H1 (cell line): ENCODE measurements at regions not wholly inside any gene's neighbourhood (a gene's known extent, or its start where the extent isn't known, plus 50 kb on each side); places are given as distances from the start of the nearest gene placed in this dataset.

ENCODE experiments used
- ATF2 ChIP-seq: IDR thresholded peaks from 2 replicates; pipeline ENCODE4 v1.6.1; 2012; ENCODE audit warnings: low read length, inconsistent platforms
- CHD2 ChIP-seq: IDR thresholded peaks from 2 replicates; pipeline ENCODE4 v1.6.1; 2012; ENCODE audit warnings: low read length, improper control_type of control experiment
- CREB1 ChIP-seq: IDR thresholded peaks from 2 replicates; pipeline ENCODE4 v1.6.1; 2012; ENCODE audit warnings: inconsistent platforms
- EP300 ChIP-seq, 2 experiments: IDR thresholded peaks; 1 replicate in 1 of 2; 2 replicates in 1 of 2; pipeline ENCODE4 v1.6.1; 2011 to 2012; ENCODE audit warnings: low read depth in 2 of 2, low read length in 2 of 2, mild to moderate bottlenecking in 2 of 2, borderline replicate concordance in 1 of 2, inconsistent platforms in 1 of 2, moderate library complexity in 1 of 2
- GABPA ChIP-seq: IDR thresholded peaks from 2 replicates; pipeline ENCODE4 v1.6.1; 2011; ENCODE audit warnings: mild to moderate bottlenecking, low read length, moderate library complexity, borderline replicate concordance; ENCODE audit not compliant: insufficient read depth
- GTF2F1 ChIP-seq: IDR thresholded peaks from 2 replicates; pipeline ENCODE4 v1.6.1; 2012; ENCODE audit warnings: low read depth, low read length, improper control_type of control experiment, borderline replicate concordance
- HDAC2 ChIP-seq, 2 experiments: fragments of 300-600 bp in 1 of 2; sonication (generic) in 1 of 2; IDR thresholded peaks; 2 replicates each; pipeline ENCODE4 v1.6.1; 2011 to 2012; ENCODE audit warnings: low read depth in 2 of 2, low read length in 2 of 2, mild to moderate bottlenecking in 2 of 2, moderate library complexity in 2 of 2, borderline replicate concordance in 1 of 2, inconsistent platforms in 1 of 2
- POLR2A ChIP-seq, 2 experiments: IDR thresholded peaks; 1 replicate in 1 of 2; 2 replicates in 1 of 2; pipeline ENCODE4 v1.6.1; 2011; ENCODE audit warnings: low read depth in 2 of 2, low read length in 2 of 2, mild to moderate bottlenecking in 2 of 2; ENCODE audit errors: control extremely low read depth in 1 of 2
- POLR2AphosphoS5 ChIP-seq: IDR thresholded peaks from 2 replicates; pipeline ENCODE4 v1.6.1; 2011; ENCODE audit warnings: low read depth, low read length
- SP1 ChIP-seq: IDR thresholded peaks from 2 replicates; pipeline ENCODE4 v1.6.1; 2011; ENCODE audit warnings: low read depth, low read length
- TF ChIP-seq, protein P1 (sequence below), 3 experiments: IDR thresholded peaks; 1 replicate in 2 of 3; 2 replicates in 1 of 3; pipeline versions ENCODE4 v1.5.1 to v1.6.1; 2011; ENCODE audit warnings: low read length in 3 of 3, mild to moderate bottlenecking in 3 of 3, inconsistent platforms in 2 of 3, low read depth in 1 of 3, moderate library complexity in 1 of 3; ENCODE audit not compliant: insufficient read depth in 1 of 3; ENCODE audit errors: control extremely low read depth in 1 of 3

DNA sequence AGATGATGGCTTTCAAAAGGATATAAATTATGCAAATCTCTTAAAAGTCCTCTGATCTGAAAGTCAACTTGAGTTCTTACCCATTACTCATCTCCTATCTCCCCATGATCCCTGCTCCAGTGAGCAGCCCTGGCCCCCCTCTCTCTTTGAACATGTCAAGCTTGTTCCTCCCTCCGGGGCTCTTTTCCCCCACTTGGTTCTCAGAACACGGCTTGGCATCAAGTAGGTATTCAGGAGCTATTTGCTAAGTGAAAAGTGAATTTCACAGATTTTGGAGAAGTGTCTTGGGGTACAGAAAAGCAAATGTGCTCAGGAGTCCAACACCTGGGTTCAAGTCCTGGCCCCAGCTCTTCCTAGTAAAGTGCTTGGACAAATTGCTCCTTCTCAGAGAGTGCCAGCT, 98.3 kb upstream of the CTBP2 start:
- TF ChIP-seq POLR2A (IDR thresholded peaks at IDR 0.05; ENCODE audit: control extremely low read depth in 1 of 2, low read depth in 2 of 2, low read length in 2 of 2) (no peak), ATF2 (no peak), POLR2AphosphoS5 (no peak), CHD2 (no peak), HDAC2 (IDR thresholded peaks at IDR 0.05; ENCODE audit: borderline replicate concordance in 1 of 2, low read depth in 2 of 2, low read length in 2 of 2) (no peak), EP300 (IDR thresholded peaks at IDR 0.05; ENCODE audit: borderline replicate concordance in 1 of 2, low read depth in 2 of 2, low read length in 2 of 2) (no peak), GTF2F1 (no peak), GABPA (no peak), SP1 (no peak), CREB1 (no peak)
- TF ChIP-seq, protein P1, sequence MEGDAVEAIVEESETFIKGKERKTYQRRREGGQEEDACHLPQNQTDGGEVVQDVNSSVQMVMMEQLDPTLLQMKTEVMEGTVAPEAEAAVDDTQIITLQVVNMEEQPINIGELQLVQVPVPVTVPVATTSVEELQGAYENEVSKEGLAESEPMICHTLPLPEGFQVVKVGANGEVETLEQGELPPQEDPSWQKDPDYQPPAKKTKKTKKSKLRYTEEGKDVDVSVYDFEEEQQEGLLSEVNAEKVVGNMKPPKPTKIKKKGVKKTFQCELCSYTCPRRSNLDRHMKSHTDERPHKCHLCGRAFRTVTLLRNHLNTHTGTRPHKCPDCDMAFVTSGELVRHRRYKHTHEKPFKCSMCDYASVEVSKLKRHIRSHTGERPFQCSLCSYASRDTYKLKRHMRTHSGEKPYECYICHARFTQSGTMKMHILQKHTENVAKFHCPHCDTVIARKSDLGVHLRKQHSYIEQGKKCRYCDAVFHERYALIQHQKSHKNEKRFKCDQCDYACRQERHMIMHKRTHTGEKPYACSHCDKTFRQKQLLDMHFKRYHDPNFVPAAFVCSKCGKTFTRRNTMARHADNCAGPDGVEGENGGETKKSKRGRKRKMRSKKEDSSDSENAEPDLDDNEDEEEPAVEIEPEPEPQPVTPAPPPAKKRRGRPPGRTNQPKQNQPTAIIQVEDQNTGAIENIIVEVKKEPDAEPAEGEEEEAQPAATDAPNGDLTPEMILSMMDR (IDR thresholded peaks at IDR 0.05; ENCODE audit: control extremely low read depth in 1 of 3, insufficient read depth in 1 of 3, low read depth in 1 of 3, low read length in 3 of 3), result no peak
